Fibroblast of lung (primary cell): ENCODE measurements at regions not wholly inside any gene's neighbourhood (a gene's known extent, or its start where the extent isn't known, plus 50 kb on each side); places are given as distances from the start of the nearest gene placed in this dataset.

Source experiments
- DNase-seq, 2 donors: peaks; one replicate each; pipeline versions ENCODE4 v3.0.0 to v3.0.0-alpha.2; 2010; ENCODE audit warnings: low read depth in 2 of 2
- H2AFZ ChIP-seq: 2 replicates; pipeline ENCODE4 v1.5.1; 2012; ENCODE audit warnings: low read length, control low read depth, inconsistent platforms
- H3K27ac ChIP-seq: 2 replicates; pipeline ENCODE4 v1.5.1; 2011; ENCODE audit warnings: low read length, control low read depth; ENCODE audit not compliant: insufficient read depth
- H3K27me3 ChIP-seq: 2 replicates; pipeline ENCODE4 v1.5.1; 2011; ENCODE audit warnings: mild to moderate bottlenecking, low read length; ENCODE audit not compliant: control insufficient read depth, insufficient read depth
- H3K36me3 ChIP-seq: 2 replicates; pipeline ENCODE4 v1.5.1; 2011; ENCODE audit warnings: low read length; ENCODE audit not compliant: control insufficient read depth, insufficient read depth
- H3K4me1 ChIP-seq: 2 replicates; pipeline ENCODE4 v1.5.1; 2011; ENCODE audit warnings: low read length; ENCODE audit not compliant: control insufficient read depth, insufficient read depth; ENCODE audit errors: extremely low read depth
- H3K4me2 ChIP-seq: 2 replicates; pipeline ENCODE4 v1.5.1; 2011; ENCODE audit warnings: low read length, control low read depth; ENCODE audit not compliant: insufficient read depth; ENCODE audit errors: extremely low read depth
- H3K4me3 ChIP-seq, 4 experiments: fragments of 200-600 bp in 1 of 4; sonication (generic) in 1 of 4; replicated peaks in 1 of 4; 2 replicates each; pipeline ENCODE4 v1.5.1; 2011 to 2016; ENCODE audit warnings: low read length in 4 of 4, low read depth in 3 of 4, mild to moderate bottlenecking in 3 of 4, control low read depth in 2 of 4, inconsistent platforms in 1 of 4, mixed read lengths in 1 of 4; ENCODE audit not compliant: insufficient read depth in 1 of 4; ENCODE audit errors: control extremely low read depth in 1 of 4
- H3K79me2 ChIP-seq: 2 replicates; pipeline ENCODE4 v1.5.1; 2012; ENCODE audit warnings: mild to moderate bottlenecking, low read length, inconsistent platforms; ENCODE audit not compliant: control insufficient read depth, insufficient read depth
- H3K9ac ChIP-seq: 2 replicates; pipeline ENCODE4 v1.5.1; 2011; ENCODE audit warnings: mild to moderate bottlenecking, low read length, control low read depth; ENCODE audit not compliant: insufficient read depth
- H3K9me3 ChIP-seq: 2 replicates; pipeline ENCODE4 v1.5.1; 2012; ENCODE audit warnings: low read depth, low read length; ENCODE audit not compliant: control insufficient read depth, insufficient read depth
- H4K20me1 ChIP-seq: 2 replicates; pipeline ENCODE4 v1.5.1; 2011; ENCODE audit warnings: low read length; ENCODE audit not compliant: control insufficient read depth, insufficient read depth; ENCODE audit errors: extremely low read depth
- CTCF ChIP-seq, 2 donors: IDR thresholded peaks in 1 of 2; conservative IDR thresholded peaks in 1 of 2; 1 replicate in 1 of 2; 2 replicates in 1 of 2; pipeline ENCODE4 v1.5.1; 2011 to 2012; ENCODE audit warnings: low read length in 2 of 2, control low read depth in 1 of 2, inconsistent platforms in 1 of 2, low read depth in 1 of 2, mild to moderate bottlenecking in 1 of 2
- EZH2 ChIP-seq: IDR thresholded peaks from 2 replicates; pipeline ENCODE4 v1.5.1; 2012; ENCODE audit warnings: low read length, control low read depth, mild to moderate bottlenecking; ENCODE audit errors: missing control alignments

- no peak overlapping the region for H3K9ac ChIP-seq
- no peak overlapping the region for H3K4me3 ChIP-seq
- peak in 1 of 2 donors; percentile 54 for DNase-seq
- H4K20me1 ChIP-seq = no peaks in the 10 kb centered on the region
- no peak for TF ChIP-seq CTCF (conservative IDR thresholded peaks at IDR 0.05 in 1 of 2, IDR thresholded peaks at IDR 0.05 in 1 of 2; ENCODE audit: low read depth in 1 of 2, low read length in 2 of 2)
- no peak for TF ChIP-seq EZH2
- H3K79me2 ChIP-seq = no peaks in the 10 kb centered on the region
- no peaks in the 10 kb centered on the region for H3K4me1 ChIP-seq
- H3K27me3 ChIP-seq = no peaks in the 10 kb centered on the region
- H3K36me3 ChIP-seq = no peaks in the 10 kb centered on the region
- no peak overlapping the region for H3K27ac ChIP-seq
- no peak overlapping the region for H3K4me2 ChIP-seq
- H2AFZ ChIP-seq = no peak overlapping the region
- H3K9me3 ChIP-seq = no peaks in the 10 kb centered on the region
Observed at GRCh38 chrX:83022020-83022419, 486.1 kb upstream of the POU3F4 start.
